HG02759 (cell line): ENCODE measurements at regions not wholly inside any gene's neighbourhood (a gene's known extent, or its start where the extent isn't known, plus 50 kb on each side); places are given as distances from the start of the nearest gene placed in this dataset.
"Not testable (repeated sequence)": the region's sequence is repeated elsewhere in the genome, so short reads cannot be mapped to it uniquely, and the experiment has no call there.

Experiments
- ATAC-seq: cut with Tn5 transposase; IDR thresholded peaks from one replicate; pipeline ENCODE4 v1.9.1; 2021; ENCODE audit warnings: mild to moderate bottlenecking, moderate library complexity; ENCODE audit not compliant: unreplicated experiment

DNA sequence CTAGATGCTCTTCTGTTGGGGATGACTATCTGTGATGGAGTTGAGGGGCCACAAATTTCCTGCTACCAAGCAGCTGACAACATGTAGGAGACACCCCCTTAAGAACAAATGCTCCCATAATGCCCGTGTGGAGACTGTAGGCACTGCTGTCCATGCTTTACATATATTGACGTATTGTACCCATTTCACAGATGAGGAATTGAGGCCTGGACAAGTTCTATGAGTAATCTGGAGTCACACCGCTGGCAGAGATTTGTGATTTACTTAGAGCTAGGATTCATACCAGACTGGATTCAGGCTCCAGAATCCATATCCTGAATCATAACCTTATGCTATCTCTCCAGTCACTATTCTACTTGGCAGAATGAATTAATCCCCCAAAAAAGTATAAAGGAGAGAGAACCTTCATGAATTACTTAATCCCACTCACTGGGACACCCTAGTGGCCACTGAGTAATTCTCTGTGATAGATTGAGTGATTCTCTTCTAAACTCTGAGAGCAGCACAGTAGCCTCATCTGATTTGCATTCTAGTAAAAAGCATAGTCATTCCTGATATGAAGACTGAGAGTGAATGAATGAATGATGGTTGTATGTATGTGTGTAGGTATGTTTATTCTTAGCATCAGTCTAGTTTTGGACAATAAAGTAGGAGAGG is 460.7 kb upstream of the MEIS1 start:
- ATAC-seq, result peak; percentile 55

DNA sequence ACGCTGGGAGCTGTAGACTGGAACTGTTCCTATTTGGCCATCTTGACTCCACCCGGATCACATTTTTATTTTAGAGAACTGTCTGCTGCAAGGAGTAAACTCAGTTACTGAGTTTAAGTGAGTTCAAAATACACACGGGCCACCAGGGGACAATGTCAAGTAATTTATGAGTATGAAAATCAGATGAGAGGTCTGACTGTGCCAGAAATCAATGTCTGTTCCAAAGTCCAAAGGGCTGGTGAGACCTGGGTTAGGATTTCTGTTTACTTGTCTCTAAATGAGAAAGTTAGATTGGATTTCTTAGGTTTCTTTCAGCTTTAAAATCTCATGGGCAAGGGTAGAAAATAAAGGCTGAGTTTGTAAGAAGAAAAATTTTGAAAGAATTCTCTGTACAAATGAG is 465.8 kb upstream of the MEIS1 start:
- no peak for ATAC-seq

DNA sequence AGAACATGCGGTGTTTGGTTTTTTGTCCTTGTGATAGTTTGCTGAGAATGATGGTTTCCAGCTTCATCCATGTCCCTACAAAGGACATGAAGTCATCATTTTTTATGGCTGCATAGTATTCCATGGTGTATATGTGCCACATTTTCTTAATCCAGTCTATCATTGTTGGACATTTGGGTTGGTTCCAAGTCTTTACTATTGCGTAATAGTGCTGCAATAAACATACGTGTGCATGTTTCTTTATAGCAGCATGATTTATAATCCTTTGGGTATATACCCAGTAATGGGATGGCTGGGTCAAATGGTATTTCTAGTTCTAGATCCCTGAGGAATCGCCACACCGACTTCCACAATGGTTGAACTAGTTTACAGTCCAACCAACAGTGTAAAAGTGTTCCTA is 471.6 kb upstream of the MEIS1 start:
- not testable (repeated sequence) for ATAC-seq

DNA sequence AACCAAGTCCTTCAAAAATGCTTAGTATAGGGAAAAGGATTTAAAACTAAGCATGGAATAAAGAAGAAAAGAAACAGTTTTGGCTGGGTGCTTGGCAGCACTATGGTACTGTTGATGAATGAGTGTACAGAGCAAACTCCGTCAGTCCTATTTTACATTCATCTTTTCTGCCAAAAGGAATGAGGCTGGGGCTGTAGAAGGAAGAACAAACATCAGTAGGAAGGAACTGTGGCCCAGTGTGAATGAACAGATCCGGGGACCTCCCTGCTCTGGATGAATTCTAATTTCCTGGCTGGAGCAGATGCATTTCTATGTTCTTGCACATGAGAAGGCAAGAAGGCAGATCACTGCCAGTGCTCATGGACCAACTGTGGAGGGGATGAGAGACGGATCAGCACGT is 474.0 kb upstream of the MEIS1 start:
- ATAC-seq, result no peak

DNA sequence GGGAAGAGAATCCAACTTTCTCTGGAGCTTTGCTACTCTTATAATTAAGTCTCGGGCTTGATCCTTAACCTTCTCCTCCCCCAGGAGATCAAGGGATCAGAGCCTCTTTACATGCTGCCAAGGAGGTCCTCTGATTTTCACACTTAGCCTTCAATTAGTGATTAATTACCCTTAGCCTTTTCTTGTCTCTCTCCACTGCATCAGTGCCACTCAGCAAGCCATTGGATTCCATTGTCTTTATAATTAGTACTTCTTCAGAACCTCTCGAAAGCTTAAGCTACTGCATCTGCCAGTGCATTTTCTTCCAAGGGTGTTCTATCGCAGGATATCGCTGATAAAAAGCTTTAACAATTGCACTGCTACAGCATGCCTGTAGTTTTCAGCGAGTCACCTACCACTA is 477.0 kb upstream of the MEIS1 start:
- ATAC-seq, result no peak

DNA sequence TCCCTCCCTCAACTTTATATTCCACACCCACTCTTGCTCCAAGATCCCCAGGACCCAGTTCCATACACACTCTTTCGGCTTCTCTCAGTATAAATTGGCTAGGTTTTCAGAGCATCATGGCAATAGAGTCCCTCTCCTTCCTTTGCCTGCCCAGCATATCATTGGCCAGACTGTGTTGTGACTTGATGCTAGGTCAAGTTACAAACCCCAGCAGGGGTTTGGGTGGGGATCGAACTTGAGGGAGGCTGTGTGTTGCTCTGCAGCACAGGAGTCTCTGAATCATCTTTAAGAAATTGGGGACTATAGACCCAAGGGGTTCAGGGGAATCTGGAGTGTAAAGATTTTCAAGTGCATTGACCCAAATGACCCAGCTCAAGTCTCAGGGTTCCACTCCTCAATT is 477.5 kb upstream of the MEIS1 start:
- ATAC-seq, result no peak

DNA sequence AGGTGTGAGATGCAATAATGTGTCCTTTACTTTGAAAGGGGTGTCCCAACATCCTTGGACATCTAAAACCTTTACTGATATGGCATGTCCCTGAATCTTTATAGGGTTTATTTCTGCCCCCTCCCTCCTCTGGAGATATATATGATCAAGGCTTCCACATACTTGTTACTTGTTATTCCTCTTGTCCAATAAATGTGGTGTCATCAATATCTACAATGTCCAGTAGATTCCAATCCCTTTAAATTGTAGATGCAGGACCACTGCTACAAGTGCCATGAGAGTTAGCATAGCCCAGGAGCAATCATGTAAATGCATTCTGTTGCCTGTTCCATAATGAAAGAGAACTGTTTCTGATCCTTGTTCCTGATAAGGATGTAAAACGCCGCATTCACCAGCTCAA is 479.7 kb upstream of the MEIS1 start:
- ATAC-seq, result no peak

DNA sequence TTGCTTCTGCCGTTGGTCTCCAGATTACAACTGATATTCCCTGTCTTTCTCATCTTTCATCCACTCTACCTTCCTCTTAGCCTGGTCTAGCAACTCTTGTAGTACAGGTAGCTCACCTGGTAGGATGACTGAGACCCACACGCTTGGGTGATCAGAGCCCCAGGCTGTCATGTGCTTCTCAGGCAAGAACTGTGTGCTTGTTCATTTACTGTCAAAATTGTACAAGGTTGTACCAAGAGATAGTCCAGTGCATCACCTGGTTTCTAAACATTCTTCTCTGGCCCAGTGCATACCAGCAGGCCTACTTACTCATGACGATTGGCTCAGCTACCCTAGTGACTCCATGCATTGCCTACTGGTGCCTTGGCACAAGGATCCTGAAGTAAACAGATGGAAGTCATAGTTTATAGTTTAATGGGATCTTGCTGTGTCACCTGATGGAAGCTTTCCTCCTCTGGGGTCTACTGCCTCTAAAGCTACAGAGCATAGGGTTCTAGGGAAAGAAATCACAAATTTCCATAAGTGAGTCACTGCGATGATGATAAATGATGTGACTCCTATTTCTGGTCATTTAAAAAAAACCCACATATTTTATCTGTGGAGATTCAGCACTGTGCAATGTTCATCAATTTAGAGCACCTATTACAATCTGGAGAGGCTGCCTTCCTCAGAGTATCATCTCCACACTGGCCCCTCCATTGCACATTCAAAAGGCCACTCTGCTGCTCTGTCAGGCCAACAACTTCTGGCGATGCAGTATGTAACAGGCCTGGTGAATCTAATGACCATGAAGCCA is 481.8 kb upstream of the MEIS1 start:
- no peak for ATAC-seq

DNA sequence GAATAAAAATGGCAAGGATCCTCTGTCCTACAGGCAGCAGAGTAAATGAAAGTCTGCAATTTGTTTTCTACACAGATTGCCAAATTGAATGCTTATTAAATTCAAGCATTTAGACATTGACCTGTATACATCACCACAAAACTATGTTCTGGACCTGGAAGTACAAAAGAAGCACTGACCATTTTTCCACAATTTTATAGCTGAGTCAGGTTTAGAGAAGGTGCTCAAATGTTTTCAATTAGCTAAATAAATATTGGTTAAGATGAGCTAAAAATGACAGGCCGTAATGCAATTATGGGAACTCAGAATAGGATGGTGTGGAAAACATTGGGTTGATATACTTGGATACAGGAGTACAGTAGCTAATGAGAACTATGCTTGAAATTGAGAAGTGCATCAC is 490.7 kb upstream of the MEIS1 start:
- no peak for ATAC-seq

DNA sequence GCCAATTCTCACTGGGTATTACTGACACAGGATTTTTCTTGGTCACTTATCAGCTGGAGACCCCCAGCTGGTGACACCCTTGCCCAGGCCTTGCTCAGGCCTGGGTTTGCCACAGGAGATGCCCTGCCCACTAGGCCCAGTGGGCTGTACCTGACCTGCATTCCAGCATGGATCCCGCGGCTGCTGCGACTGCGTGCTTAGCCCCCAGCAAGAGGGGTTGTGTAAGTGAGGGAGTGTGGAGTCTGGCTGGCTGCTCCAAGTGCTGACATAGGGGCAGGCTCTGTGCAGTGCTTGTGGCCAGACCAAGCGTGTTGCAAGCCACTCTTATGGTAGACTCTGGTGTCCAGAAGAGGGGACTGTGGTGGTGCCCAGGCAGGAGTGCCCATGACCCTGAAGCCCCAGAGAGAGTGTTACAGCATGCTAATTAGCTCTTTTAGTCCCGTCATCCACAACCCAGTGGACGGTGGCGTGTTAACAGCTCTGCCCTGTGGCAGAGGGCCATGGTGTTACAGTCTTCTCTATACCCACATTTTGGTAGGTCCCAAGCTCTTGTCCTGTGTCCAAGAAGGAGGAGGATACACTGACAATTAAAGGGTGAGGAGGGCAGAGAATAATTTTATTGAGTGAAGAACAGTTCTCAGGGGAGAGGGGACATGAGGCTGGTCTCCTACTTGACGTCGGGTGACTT is 491.7 kb upstream of the MEIS1 start:
- ATAC-seq, result no peak

DNA sequence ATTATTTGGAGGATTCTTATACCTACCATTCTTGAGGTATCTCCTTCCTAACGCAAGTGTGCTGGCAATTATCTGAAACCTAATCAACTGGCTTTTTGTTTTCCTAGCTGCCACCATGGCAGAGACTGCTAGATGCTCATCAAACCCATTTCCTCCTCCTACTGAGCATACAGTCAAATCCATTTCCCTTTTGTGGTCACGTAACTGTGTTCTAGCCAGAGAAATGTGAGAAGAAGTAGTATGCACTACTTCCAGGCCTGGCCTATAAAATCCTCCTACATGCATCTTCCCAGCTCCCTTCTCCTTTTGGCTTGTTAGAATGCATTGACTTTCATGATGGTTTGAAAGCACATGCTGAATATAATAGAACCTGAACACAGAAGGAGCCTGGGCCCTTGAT is 494.1 kb upstream of the MEIS1 start:
- ATAC-seq, result no peak

DNA sequence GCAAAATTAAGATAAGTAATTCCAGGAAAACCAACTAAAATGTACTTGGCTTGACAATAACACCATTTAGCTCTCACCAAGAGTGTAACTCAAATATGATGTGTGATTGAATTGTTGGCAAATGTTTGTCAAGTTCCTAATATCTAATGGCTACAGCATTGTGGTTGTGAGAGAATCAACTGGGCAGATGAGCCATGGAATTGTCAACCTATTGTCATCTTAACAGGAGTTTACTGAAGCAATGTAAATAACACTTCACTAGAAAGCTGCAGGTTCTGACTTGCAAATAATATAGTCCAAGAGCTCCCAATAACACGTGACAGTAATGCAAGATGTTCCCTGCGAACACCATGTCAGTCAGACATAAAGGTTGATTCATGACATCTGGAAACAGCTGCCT is 495.2 kb upstream of the MEIS1 start:
- no peak for ATAC-seq

DNA sequence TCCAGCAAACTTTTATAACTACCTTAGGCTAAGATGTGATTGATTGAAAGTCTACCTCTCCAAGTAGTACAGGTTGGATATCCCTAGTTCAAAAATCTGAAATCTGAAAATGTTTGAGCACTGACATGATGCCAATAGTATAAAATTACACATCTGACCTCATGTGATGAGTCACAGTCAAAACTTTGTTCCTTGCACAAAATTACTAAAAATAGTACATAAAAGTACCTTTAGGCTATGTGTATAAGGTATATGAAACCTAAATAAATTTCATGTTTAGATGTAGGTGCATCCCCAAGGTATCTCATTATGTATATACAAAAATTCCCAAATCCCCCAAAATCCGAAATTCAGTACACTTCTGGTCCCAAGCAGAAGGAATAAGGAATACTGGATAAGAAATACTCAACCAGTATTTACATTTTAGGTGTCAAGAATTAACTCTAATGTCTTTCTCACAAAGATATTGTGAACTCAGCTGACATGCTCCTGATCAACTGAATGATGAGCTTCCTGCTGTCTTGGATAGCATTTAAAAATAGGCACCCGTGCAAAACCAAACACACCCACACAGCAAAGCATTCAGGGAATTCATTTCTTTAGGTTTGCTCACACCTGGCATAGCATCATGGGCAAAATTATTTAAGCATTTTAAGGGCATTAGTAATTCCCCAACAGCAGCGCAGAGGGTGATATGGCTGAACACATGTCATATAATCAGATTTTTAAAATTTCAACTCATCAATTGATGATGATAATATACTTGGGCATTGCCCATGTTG is 497.4 kb upstream of the MEIS1 start:
- ATAC-seq, result no peak

DNA sequence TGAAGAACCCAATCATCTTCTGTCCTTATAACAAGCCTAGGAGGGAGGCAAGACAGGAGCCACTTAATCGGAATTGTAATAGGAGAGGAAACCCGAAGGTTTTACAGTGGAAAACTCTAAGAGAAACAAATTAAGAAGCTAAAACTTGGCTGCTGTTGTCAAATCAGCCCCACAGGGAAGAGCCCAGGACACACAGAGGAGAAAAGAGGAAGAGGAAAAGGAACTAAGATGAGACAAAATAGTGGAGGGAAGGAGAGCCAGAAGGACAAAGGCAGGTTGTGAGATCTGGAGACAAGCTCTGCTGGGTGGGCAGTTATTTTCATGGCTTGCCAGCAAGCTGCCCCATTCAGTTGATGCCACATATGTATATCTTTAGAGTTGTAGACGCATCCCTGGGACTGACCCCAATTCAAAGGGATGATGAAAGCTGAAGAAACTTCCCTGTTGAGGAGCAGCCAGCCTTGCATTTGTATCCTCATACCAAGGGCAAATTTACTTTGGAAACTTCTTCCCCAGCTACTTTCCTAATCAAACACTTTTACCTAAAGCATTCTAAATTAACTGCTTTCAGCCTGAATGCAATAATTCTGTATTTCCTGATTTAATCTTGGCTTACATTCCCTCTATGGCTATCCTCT is 499.8 kb upstream of the MEIS1 start:
- no peak for ATAC-seq

DNA sequence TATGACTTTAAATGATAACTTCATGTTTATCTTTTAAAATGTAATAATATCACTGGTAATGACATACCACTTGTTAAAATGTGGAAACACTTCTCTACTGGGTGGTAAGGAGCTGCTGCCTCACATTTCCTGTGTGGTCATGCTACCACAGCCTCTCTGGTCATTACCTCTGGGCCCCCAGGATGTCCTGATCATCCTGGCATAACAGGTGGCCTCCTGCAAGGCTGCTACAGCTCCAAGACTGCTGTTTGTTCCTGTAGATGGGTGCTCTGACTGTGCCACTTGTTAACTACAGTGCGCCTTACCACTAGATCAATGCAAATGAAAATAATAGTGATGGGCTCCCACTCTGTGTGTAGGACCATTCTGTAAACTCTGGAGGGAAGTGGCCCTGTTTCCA is 500.2 kb upstream of the SPRED2 start:
- ATAC-seq, result no peak

DNA sequence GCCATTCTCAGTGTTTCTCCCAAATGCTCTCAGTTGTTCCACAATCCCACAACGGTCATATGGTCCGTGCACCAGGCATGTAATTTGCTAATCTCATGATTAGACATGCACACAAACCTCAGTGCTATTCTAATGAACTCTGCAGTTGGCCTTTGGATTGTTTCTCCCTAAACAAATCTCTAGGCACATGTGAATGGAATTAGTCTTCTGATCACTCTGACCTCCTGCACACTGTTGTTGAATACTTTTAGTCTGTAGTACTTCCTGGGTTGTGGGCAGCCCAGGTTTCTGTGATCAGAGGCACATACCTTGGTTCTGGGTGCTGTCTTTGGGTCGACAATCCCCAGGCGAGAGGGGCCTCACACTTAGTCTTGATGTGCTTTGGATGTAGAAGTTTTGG is 498.7 kb upstream of the SPRED2 start:
- no peak for ATAC-seq

DNA sequence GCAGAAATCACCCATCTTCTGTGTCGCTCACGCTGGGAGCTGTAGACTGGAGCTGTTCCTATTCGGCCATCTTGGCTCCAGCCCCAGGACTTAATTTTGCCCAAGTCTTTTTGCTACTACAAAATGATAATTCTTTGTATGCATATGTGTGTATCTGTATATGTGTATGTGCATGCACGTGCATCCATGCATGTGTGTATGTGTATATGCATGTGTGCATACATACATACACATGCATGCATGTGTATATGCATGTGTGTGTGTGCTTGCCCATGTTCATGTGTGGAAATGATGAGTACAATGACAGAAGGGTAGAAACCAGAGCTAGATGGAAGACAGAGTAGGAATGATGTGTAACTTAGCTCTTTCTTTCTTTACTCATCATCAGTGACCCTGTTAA is 497.9 kb upstream of the SPRED2 start:
- ATAC-seq, result no peak

DNA sequence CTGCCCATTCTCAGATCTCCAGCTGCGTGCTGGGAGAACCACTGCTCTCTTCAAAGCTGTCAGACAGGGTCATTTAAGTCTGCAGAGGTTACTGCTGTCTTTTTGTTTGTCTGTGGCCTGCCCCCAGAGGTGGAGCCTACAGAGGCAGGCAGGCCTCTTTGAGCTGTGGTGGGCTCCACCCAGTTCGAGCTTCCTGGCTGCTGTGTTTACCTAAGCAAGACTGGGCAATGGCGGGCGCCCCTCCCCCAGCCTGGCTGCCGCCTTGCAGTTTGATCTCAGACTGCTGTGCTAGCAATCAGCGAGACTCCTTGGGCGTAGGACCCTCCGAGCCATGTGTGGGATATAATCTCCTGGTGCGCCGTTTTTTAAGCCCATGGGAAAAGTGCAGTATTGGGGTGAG is 497.3 kb upstream of the SPRED2 start:
- not testable (repeated sequence) for ATAC-seq

DNA sequence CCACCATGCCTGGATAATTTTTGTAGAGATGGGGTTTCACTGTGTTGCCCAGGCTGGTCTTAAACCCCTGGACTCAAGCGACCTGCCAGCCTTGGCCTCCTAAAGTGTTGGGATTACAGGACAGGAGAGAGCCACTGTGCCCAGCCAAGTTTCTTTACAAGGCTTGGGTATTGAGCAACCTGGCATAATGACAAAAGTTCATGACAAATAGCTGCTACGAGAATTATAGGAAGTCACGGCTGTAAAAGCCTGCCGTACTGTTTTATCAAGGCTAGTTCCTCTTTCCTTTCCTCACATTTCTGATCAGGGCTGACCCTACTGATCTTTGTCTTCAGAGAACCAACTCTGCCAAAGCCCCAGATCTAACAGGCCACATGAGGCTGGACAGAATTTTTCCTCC is 490.4 kb upstream of the SPRED2 start:
- no peak for ATAC-seq

DNA sequence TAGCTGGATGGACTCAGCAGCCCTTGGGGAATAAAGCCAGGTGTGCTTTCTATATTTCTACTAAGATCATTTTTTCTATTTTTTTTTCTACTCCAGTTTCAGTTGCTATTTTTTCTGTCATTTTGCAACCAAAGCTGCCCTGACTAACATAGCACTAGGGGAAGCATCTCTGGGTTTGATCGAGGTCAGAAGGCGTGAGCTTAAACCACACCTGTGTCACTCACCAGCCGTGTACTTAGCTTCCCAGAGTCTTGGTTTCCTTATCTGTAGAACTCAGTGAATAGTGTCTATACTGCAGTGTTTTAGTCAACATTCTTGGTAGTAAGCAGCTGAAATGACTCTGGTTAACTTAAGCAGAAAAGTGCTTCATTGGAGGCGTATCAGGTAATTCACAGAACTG is 489.6 kb upstream of the SPRED2 start:
- peak; percentile 85 for ATAC-seq

DNA sequence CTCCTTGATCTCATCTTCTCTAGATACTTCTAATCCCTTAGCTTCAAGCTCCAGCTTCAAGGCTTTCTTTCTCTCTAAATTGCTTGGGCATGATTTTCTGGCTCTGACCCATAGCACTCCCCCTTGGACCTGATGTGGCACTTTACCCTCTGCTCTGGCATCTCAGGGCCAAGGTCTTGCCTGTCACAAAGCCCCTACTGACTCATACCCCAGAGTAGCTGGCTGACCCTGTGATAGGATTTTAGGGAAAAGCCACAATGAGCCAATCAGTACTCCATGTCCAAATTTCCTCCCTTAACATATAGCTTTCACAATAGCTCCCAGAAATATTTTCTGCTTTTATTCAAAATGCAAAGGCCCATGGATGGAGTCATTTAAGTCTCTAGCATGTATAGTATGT is 488.7 kb upstream of the SPRED2 start:
- ATAC-seq, result no peak
